Naive thymus-derived CD4-positive, alpha-beta T cell (primary cell): ENCODE measurements at regions not wholly inside any gene's neighbourhood (a gene's known extent, or its start where the extent isn't known, plus 50 kb on each side); places are given as distances from the start of the nearest gene placed in this dataset.

Experiments
- ATAC-seq: fragments of 150-1000 bp; cut with Tn5 transposase; 2 replicates; pipeline ENCODE4 v1.10.0; 2021; ENCODE audit warnings: mild to moderate bottlenecking, moderate library complexity
- CTCF ChIA-PET: fragments of 350-600 bp; sonication (Branson Sonifier 250); formaldehyde crosslinking; loops from one replicate; lab custom pipeline; 2021; ENCODE audit warnings: antibody characterized with exemption; lab: Charles Lee
- POLR2A ChIA-PET: fragments of 350-600 bp; sonication (Branson Sonifier 250); formaldehyde crosslinking; loops from one replicate; lab custom pipeline; 2021; ENCODE audit warnings: antibody characterized with exemption, inconsistent platforms; lab: Charles Lee
- DNase-seq, 9 donors: peaks; one replicate each; pipeline versions ENCODE4 v3.0.0 to v3.0.0-alpha.2; 2020 to 2022; ENCODE audit warnings: mixed read lengths in 1 of 9
- H3K27ac ChIP-seq: one replicate; pipeline ENCODE4 v1.7.0; 2013; ENCODE audit warnings: mild to moderate bottlenecking, low read depth, low read length, moderate library complexity
- H3K27me3 ChIP-seq, 2 donors: one replicate each; pipeline ENCODE4 v1.7.0; 2013; ENCODE audit warnings: low read length in 2 of 2, mild to moderate bottlenecking in 2 of 2, moderate library complexity in 2 of 2; ENCODE audit not compliant: control insufficient read depth in 2 of 2, insufficient read depth in 2 of 2
- H3K36me3 ChIP-seq, 3 experiments: 1 replicate in 2 of 3; 2 replicates in 1 of 3; pipeline ENCODE4 v1.7.0; 2013; ENCODE audit warnings: low read length in 3 of 3, mild to moderate bottlenecking in 3 of 3, moderate library complexity in 1 of 3; ENCODE audit not compliant: insufficient read depth in 3 of 3, control insufficient read depth in 2 of 3
- H3K4me1 ChIP-seq, 2 donors: one replicate each; pipeline ENCODE4 v1.7.0; 2013; ENCODE audit warnings: low read length in 2 of 2, mild to moderate bottlenecking in 2 of 2, moderate library complexity in 1 of 2; ENCODE audit not compliant: control insufficient read depth in 2 of 2, insufficient read depth in 2 of 2
- H3K4me3 ChIP-seq: 2 replicates; pipeline ENCODE4 v1.7.0; 2013; ENCODE audit warnings: mild to moderate bottlenecking, low read length
- H3K9me3 ChIP-seq, 3 experiments: 1 replicate in 2 of 3; 2 replicates in 1 of 3; pipeline ENCODE4 v1.7.0; 2013; ENCODE audit warnings: low read length in 3 of 3; ENCODE audit not compliant: control insufficient read depth in 2 of 3
- H3K27ac Mint-ChIP-seq, 9 donors: one replicate each; pipeline ENCODE4 v1.8.0; 2020 to 2022; ENCODE audit warnings: mixed read lengths in 9 of 9, mild to moderate bottlenecking in 8 of 9, moderate library complexity in 5 of 9, inconsistent platforms in 2 of 9
- H3K27me3 Mint-ChIP-seq, 5 donors: one replicate each; pipeline ENCODE4 v1.8.0; 2021 to 2022; ENCODE audit warnings: mixed read lengths in 5 of 5, mild to moderate bottlenecking in 1 of 5
- H3K36me3 Mint-ChIP-seq, 5 donors: one replicate each; pipeline ENCODE4 v1.8.0; 2020 to 2022; ENCODE audit warnings: mixed read lengths in 5 of 5, mild to moderate bottlenecking in 3 of 5, inconsistent platforms in 1 of 5
- H3K4me1 Mint-ChIP-seq, 7 donors: one replicate each; pipeline ENCODE4 v1.8.0; 2020 to 2022; ENCODE audit warnings: mixed read lengths in 7 of 7, mild to moderate bottlenecking in 3 of 7, inconsistent platforms in 1 of 7
- H3K4me3 Mint-ChIP-seq, 10 donors: one replicate each; pipeline ENCODE4 v1.8.0; 2020 to 2022; ENCODE audit warnings: mild to moderate bottlenecking in 10 of 10, mixed read lengths in 10 of 10, moderate library complexity in 6 of 10, inconsistent platforms in 2 of 10
- H3K9me3 Mint-ChIP-seq, 11 donors: one replicate each; pipeline ENCODE4 v1.8.0; 2020 to 2022; ENCODE audit warnings: mixed read lengths in 11 of 11, mild to moderate bottlenecking in 4 of 11, inconsistent platforms in 1 of 11, moderate library complexity in 1 of 11
- intact Hi-C, 2 donors: fragments of 100-400 bp; cut with micrococcal nuclease; formaldehyde crosslinking; loops; one replicate each; pipeline ENCODE4 v1.15.1; 2023

- DNase-seq: no peak
- Mint-ChIP-seq H3K36me3 (no peaks in the 10 kb centered on the region), H3K4me1 (peaks cover 0 to 4% (median 0%) of the 10 kb centered on the region in 7 donors), H3K9me3 (peaks cover 0 to 2% (median 0%) of the 10 kb centered on the region in 11 donors), H3K27ac (peak overlapping the region in 1 of 9 donors; percentile 30), H3K27me3 (peaks cover 0 to 27% (median 9%) of the 10 kb centered on the region in 5 donors), H3K4me3 (no peak overlapping the region)
- intact Hi-C loops: no loop called here
- H3K27ac ChIP-seq: no peak overlapping the region
- H3K4me1 ChIP-seq: no peaks in the 10 kb centered on the region
- CTCF ChIA-PET: no interaction called here
- no peaks in the 10 kb centered on the region for H3K36me3 ChIP-seq
- POLR2A ChIA-PET: interaction anchor here (0.6 kb wide), 1 partner anchor 33 kb away, joined by 3 read pairs; no protein-coding TSS in a partner anchor
- no peak overlapping the region for H3K4me3 ChIP-seq
- no peak for ATAC-seq
- no peaks in the 10 kb centered on the region for H3K9me3 ChIP-seq
- H3K27me3 ChIP-seq: no peaks in the 10 kb centered on the region
Observed at GRCh38 chr7:25059576-25059975, 65.5 kb downstream of the CYCS start.

- intact Hi-C loops: no loop called here
- peaks cover 0 to 33% (median 9%) of the 10 kb centered on the region in 5 donors for H3K27me3 Mint-ChIP-seq
- DNase-seq (no peak), ATAC-seq (no peak)
- H3K4me1 ChIP-seq: no peaks in the 10 kb centered on the region
- no peak overlapping the region for H3K4me3 Mint-ChIP-seq
- no peaks in the 10 kb centered on the region for H3K27me3 ChIP-seq
- peaks cover 0 to 4% (median 0%) of the 10 kb centered on the region in 7 donors for H3K4me1 Mint-ChIP-seq
- H3K9me3 Mint-ChIP-seq: peaks cover 0 to 2% (median 0%) of the 10 kb centered on the region in 11 donors
- CTCF ChIA-PET: interaction anchor here (1.9 kb wide), 1 partner anchor 236 kb away, joined by 7 read pairs; no protein-coding TSS in a partner anchor
- H3K27ac Mint-ChIP-seq: no peak overlapping the region
- H3K9me3 ChIP-seq: no peaks in the 10 kb centered on the region
- POLR2A ChIA-PET: interaction anchor here (0.9 kb wide), 1 partner anchor 13 kb away, joined by 3 read pairs; no protein-coding TSS in a partner anchor
- no peaks in the 10 kb centered on the region for H3K36me3 Mint-ChIP-seq
- H3K36me3 ChIP-seq: no peaks in the 10 kb centered on the region
- H3K27ac ChIP-seq: no peak overlapping the region
- no peak overlapping the region for H3K4me3 ChIP-seq
Observed at GRCh38 chr7:25056368-25056767, 68.7 kb downstream of the CYCS start.

GRCh38 chr7:25055520-25056220, 69.4 kb downstream of the CYCS start:
- Histone ChIP-seq H3K36me3 (no peaks in the 10 kb centered on the region), H3K9me3 (no peaks in the 10 kb centered on the region), H3K4me1 (no peaks in the 10 kb centered on the region), H3K27ac (no peak overlapping the region), H3K4me3 (no peak overlapping the region), H3K27me3 (no peaks in the 10 kb centered on the region)
- CTCF ChIA-PET: no interaction called here
- no peak for ATAC-seq
- no peak for DNase-seq
- H3K27ac Mint-ChIP-seq: no peak overlapping the region
- H3K27me3 Mint-ChIP-seq: peaks cover 0 to 33% (median 9%) of the 10 kb centered on the region in 5 donors
- no peak overlapping the region for H3K4me3 Mint-ChIP-seq
- intact Hi-C loops: no loop called here
- H3K4me1 Mint-ChIP-seq: peaks cover 0 to 4% (median 0%) of the 10 kb centered on the region in 7 donors
- H3K9me3 Mint-ChIP-seq: peaks cover 0 to 2% (median 0%) of the 10 kb centered on the region in 11 donors
- H3K36me3 Mint-ChIP-seq: no peaks in the 10 kb centered on the region
- POLR2A ChIA-PET: no interaction called here

DNA sequence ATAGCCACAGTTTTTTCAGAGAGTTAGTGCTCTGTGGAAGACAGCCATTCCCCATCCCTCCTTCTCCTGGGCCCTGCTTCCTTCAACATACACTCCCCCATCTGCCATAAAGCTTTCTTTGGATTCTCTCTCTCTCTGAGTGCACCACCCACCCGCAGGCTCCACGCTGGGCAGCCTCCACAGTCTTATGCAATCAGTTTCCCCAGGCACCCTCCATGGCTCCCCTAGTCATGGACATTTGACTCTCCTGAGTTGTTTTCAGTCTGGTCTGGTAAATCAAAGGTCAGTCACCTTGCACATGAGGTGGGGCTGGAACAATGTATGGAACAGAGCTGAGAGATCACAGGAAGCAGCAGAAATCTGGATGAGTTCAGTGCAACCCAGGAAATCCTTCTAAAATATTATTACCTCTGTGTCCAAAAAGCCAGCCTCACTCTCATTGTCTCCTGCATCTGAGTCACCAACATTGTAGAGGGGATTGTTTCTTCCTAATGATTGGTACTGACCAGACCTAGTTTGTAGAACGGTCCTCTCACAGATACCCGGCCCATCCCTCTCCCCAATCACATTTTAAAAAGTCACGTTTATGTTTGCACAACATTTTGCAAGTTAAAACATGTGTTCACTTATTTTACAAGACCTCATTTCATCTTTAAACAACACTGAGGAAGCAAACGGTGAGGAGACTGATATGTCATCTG, 70.1 kb downstream of the CYCS start:
- Histone ChIP-seq H3K27ac (no peak overlapping the region), H3K36me3 (no peaks in the 10 kb centered on the region), H3K9me3 (no peaks in the 10 kb centered on the region), H3K27me3 (no peaks in the 10 kb centered on the region), H3K4me1 (no peaks in the 10 kb centered on the region), H3K4me3 (no peak overlapping the region)
- ATAC-seq: no peak
- Mint-ChIP-seq H3K27me3 (peaks cover 0 to 33% (median 9%) of the 10 kb centered on the region in 5 donors), H3K36me3 (no peaks in the 10 kb centered on the region), H3K4me3 (no peak overlapping the region), H3K4me1 (peaks cover 0 to 4% (median 0%) of the 10 kb centered on the region in 7 donors), H3K9me3 (peaks cover 0 to 2% (median 0%) of the 10 kb centered on the region in 11 donors), H3K27ac (no peak overlapping the region)
- CTCF ChIA-PET: no interaction called here
- POLR2A ChIA-PET: interaction anchor here (0.7 kb wide), 1 partner anchor 21 kb away, joined by 3 read pairs; no protein-coding TSS in a partner anchor
- intact Hi-C loops: no loop called here
- DNase-seq: no peak

- H3K27me3 Mint-ChIP-seq: peaks cover 0 to 10% (median 0%) of the 10 kb centered on the region in 5 donors
- Histone ChIP-seq H3K4me1 (no peaks in the 10 kb centered on the region), H3K4me3 (no peak overlapping the region), H3K27ac (no peak overlapping the region), H3K36me3 (no peaks in the 10 kb centered on the region), H3K27me3 (no peaks in the 10 kb centered on the region), H3K9me3 (no peaks in the 10 kb centered on the region)
- ChIA-PET POLR2A (interaction anchor here (0.7 kb wide), 1 partner anchor 462 kb away, joined by 3 read pairs; no protein-coding TSS in a partner anchor), CTCF (no interaction called here)
- DNase-seq (no peak), ATAC-seq (no peak)
- H3K4me3 Mint-ChIP-seq: no peak overlapping the region
- intact Hi-C loops: no loop called here
- H3K4me1 Mint-ChIP-seq: no peaks in the 10 kb centered on the region
- no peaks in the 10 kb centered on the region for H3K36me3 Mint-ChIP-seq
- H3K9me3 Mint-ChIP-seq: peaks cover 0 to 2% (median 0%) of the 10 kb centered on the region in 11 donors
- no peak overlapping the region for H3K27ac Mint-ChIP-seq
Observed at GRCh38 chr7:25050223-25050622, 70.2 kb upstream of the OSBPL3 start.

DNA sequence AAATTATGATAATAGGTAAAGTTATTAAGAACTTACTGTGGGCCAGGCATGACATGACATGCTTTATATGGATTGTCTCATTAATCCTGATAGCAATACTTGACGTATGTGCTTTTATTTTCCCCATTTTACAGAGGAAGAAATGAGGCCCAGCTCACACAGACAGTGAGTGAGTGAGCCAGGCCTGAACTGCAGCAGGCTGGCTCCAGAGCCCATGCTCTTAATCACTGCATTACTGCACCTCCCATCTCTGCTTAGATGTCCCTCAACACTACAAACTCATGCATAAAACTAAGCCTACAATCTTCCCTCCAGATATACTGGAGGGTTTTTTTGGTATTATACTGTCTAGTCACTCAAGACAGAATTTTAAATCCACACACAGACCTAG, 68.5 kb upstream of the OSBPL3 start:
- no peaks in the 10 kb centered on the region for H3K36me3 Mint-ChIP-seq
- no peaks in the 10 kb centered on the region for H3K4me1 Mint-ChIP-seq
- Histone ChIP-seq H3K4me3 (no peak overlapping the region), H3K9me3 (no peaks in the 10 kb centered on the region), H3K36me3 (no peaks in the 10 kb centered on the region), H3K27me3 (no peaks in the 10 kb centered on the region), H3K27ac (no peak overlapping the region), H3K4me1 (no peaks in the 10 kb centered on the region)
- no peak for DNase-seq
- peaks cover 0 to 3% (median 0%) of the 10 kb centered on the region in 5 donors for H3K27me3 Mint-ChIP-seq
- no peak for ATAC-seq
- no peak overlapping the region for H3K27ac Mint-ChIP-seq
- CTCF ChIA-PET: no interaction called here
- POLR2A ChIA-PET: no interaction called here
- intact Hi-C loops: no loop called here
- peaks cover 0 to 2% (median 0%) of the 10 kb centered on the region in 11 donors for H3K9me3 Mint-ChIP-seq
- no peak overlapping the region for H3K4me3 Mint-ChIP-seq
